Transverse colon (tissue), 4 donors: ENCODE measurements at regions not wholly inside any gene's neighbourhood (a gene's known extent, or its start where the extent isn't known, plus 50 kb on each side); places are given as distances from the start of the nearest gene placed in this dataset.

Experiments used
- DNase-seq: peaks from one replicate; pipeline ENCODE4 v3.0.0-alpha.2; 2019
- H3K27ac ChIP-seq, 4 donors: fragments of 200-600 bp; sonication (generic); 2 replicates each; pipeline ENCODE4 v1.5.1; 2016 to 2018; ENCODE audit warnings: inconsistent platforms in 4 of 4
- H3K27me3 ChIP-seq: fragments of 200-600 bp; sonication (generic); 2 replicates; pipeline ENCODE4 v1.5.1; 2017; ENCODE audit warnings: inconsistent platforms
- H3K36me3 ChIP-seq, 4 donors: fragments of 200-600 bp; sonication (generic); 2 replicates each; pipeline ENCODE4 v1.5.1; 2017 to 2019; ENCODE audit warnings: inconsistent platforms in 4 of 4
- H3K4me1 ChIP-seq, 4 donors: fragments of 200-600 bp; sonication (generic); 2 replicates each; pipeline ENCODE4 v1.5.1; 2017 to 2020; ENCODE audit warnings: inconsistent platforms in 4 of 4
- H3K4me3 ChIP-seq, 4 donors: fragments of 200-600 bp; sonication (generic); 1 replicate in 1 of 4; 2 replicates in 3 of 4; pipeline versions ENCODE4 v1.5.1 to v1.6.1; 2017 to 2019; ENCODE audit warnings: inconsistent platforms in 4 of 4
- H3K9me3 ChIP-seq, 2 donors: fragments of 200-600 bp; sonication (generic); 2 replicates each; pipeline ENCODE4 v1.5.1; 2017 to 2019; ENCODE audit warnings: inconsistent platforms in 2 of 2
- EP300 ChIP-seq: sonication (generic); formaldehyde crosslinking; IDR thresholded peaks from one replicate; pipeline ENCODE4 v1.6.1; 2017; ENCODE audit warnings: antibody characterized with exemption, low read depth
- POLR2A ChIP-seq: fragments of 450-650 bp; IDR thresholded peaks from one replicate; pipeline ENCODE4 v1.6.1; 2016; ENCODE audit warnings: antibody characterized with exemption, mild to moderate bottlenecking, moderate library complexity
- POLR2AphosphoS5 ChIP-seq, 3 donors: sonication (generic); formaldehyde crosslinking; IDR thresholded peaks; one replicate each; pipeline ENCODE4 v1.6.1; 2016; ENCODE audit warnings: antibody characterized with exemption in 3 of 3
- WGBS, 2 donors: methylation state at CpG; one replicate each; pipeline ENCODE4 v1.1.5; 2018; ENCODE audit warnings: low coverage in 1 of 2; 5-methylcytosine and 5-hydroxymethylcytosine counted together
- in situ Hi-C, 4 donors: fragments of 200-750 bp; cut with MboI; loops; one replicate each; pipeline versions ENCODE4 v1.15.0 to v1.15.1; 2017; ENCODE audit warnings: low sequenced_read_pairs in 3 of 4, low pct_ligation_motif_present in 1 of 4, low pct_unique_long_range_greater_than_20kb in 1 of 4
- intact Hi-C: fragments of 100-400 bp; cut with DNase I; formaldehyde crosslinking; loops from one replicate; pipeline ENCODE4 v1.15.1; 2023; ENCODE audit warnings: low total_unique reads
- TF ChIP-seq, protein P1 (sequence below), 5 experiments: fragments of 200-600 bp in 3 of 5; fragments of 450-650 bp in 2 of 5; sonication (generic) in 3 of 5; IDR thresholded peaks; 1 replicate in 2 of 5; 2 replicates in 3 of 5; pipeline ENCODE4 v1.5.1; 2016 to 2017; ENCODE audit warnings: antibody characterized with exemption in 5 of 5, inconsistent platforms in 3 of 5, mild to moderate bottlenecking in 2 of 5, moderate library complexity in 1 of 5

DNA sequence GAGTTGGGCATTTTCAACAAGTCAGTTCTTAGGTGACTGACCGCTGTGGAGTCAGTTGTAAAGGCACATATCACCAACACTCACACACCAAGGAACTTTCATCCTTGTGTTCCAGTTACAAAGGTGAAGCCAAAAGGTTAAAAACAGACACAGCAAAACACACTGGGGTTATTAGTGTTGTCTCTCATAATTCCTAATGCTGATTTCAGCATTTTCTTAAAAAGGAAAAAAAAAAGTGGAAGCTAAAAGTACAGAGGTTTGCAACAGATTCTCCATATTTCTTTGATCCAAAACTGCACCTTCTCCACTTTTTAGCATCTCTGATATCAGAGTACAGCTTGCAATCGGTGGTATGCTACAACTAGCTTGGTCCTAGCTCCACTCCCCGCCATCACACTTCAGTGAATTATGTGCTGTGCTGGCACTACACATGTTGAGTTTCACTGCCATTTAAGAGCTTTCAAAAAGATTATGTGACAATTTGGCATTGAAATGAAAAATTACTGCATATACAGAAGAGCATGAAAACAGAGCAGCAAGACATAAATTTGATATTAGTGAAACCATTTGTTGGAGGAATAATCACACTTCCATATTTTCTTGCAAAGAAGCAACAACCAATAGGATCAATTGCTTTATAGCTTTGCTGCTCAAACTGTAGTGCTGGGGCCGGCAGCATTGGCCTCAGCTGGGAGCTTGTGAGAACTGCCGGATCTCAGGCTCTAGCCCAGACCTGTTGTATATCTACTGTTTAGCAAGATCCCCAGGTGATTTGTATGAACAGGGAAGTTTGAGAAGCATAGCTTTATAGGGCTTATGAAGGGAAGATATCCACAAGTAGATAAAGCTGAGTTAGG, 62.3 kb upstream of the DAPL1 start:
- DNase-seq: no peak
- H3K27ac ChIP-seq: no peak overlapping the region
- no peak for TF ChIP-seq EP300
- TF ChIP-seq, protein P1, sequence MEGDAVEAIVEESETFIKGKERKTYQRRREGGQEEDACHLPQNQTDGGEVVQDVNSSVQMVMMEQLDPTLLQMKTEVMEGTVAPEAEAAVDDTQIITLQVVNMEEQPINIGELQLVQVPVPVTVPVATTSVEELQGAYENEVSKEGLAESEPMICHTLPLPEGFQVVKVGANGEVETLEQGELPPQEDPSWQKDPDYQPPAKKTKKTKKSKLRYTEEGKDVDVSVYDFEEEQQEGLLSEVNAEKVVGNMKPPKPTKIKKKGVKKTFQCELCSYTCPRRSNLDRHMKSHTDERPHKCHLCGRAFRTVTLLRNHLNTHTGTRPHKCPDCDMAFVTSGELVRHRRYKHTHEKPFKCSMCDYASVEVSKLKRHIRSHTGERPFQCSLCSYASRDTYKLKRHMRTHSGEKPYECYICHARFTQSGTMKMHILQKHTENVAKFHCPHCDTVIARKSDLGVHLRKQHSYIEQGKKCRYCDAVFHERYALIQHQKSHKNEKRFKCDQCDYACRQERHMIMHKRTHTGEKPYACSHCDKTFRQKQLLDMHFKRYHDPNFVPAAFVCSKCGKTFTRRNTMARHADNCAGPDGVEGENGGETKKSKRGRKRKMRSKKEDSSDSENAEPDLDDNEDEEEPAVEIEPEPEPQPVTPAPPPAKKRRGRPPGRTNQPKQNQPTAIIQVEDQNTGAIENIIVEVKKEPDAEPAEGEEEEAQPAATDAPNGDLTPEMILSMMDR (IDR thresholded peaks at IDR 0.05): no peak
- no peak for TF ChIP-seq POLR2AphosphoS5 (IDR thresholded peaks at IDR 0.05)
- TF ChIP-seq POLR2A: no peak
- peaks cover 6% of the 10 kb centered on the region for H3K27me3 ChIP-seq
- intact Hi-C loops: no loop called here
- H3K36me3 ChIP-seq: no peaks in the 10 kb centered on the region
- no peak overlapping the region for H3K4me3 ChIP-seq
- no peaks in the 10 kb centered on the region for H3K4me1 ChIP-seq
- in situ Hi-C loops: no loop called here
- 86 to 88% methylated on average over 4 to 5 of the region's 5 CpGs for WGBS, 2 donors
- no peaks in the 10 kb centered on the region for H3K9me3 ChIP-seq

DNA sequence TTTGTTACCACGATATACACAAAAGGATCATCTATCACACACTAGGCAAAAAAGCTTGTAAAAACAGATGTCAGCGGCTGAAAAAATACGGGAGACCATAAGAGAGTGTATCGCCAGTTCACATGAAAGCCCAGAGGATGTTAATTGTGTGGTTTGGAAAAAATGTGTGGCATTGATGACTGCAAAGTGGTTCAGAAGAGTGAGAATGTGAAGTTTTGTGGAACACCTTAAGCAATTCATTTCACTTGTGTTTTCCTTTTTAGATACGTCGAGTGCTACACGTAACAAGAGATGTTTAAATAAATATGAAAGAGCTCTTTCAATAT, 61.7 kb upstream of the DAPL1 start:
- TF ChIP-seq POLR2A (no peak), POLR2AphosphoS5 (IDR thresholded peaks at IDR 0.05) (no peak)
- Histone ChIP-seq H3K4me3 (no peak overlapping the region), H3K27me3 (peaks cover 6% of the 10 kb centered on the region), H3K9me3 (no peaks in the 10 kb centered on the region), H3K4me1 (no peaks in the 10 kb centered on the region), H3K27ac (no peak overlapping the region), H3K36me3 (no peaks in the 10 kb centered on the region)
- no peak for DNase-seq
- intact Hi-C loops: no loop called here
- WGBS, 2 donors: 79 to 80% methylated on average over 7 of the region's 7 CpGs
- in situ Hi-C loops: no loop called here

DNA sequence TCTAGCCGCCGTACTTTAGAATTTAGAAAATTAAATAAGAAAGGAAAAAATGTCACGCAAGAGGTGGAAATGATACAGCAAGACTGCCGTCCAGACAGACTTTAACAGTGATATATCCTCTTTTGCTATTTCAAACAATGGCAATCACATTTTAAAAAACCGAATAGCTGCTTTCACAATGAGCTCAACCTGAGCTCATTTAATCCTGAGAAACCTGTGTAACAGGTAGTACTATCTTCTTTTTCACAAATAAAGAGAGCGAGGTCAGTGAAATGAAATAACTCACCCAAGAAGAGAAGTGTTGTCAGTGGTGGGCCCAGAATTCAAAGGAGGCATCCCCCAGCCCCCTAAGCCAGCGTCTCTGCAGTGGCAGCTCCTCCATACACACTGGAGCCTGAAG, 60.7 kb upstream of the DAPL1 start:
- Histone ChIP-seq H3K27me3 (peaks cover 6% of the 10 kb centered on the region), H3K36me3 (no peaks in the 10 kb centered on the region), H3K4me1 (no peaks in the 10 kb centered on the region), H3K4me3 (no peak overlapping the region), H3K9me3 (no peaks in the 10 kb centered on the region), H3K27ac (no peak overlapping the region)
- TF ChIP-seq EP300 (no peak), POLR2A (no peak), POLR2AphosphoS5 (IDR thresholded peaks at IDR 0.05) (no peak)
- TF ChIP-seq, protein P1 (IDR thresholded peaks at IDR 0.05): no peak
- intact Hi-C loops: no loop called here
- DNase-seq: no peak
- in situ Hi-C loops: no loop called here
- WGBS, 2 donors: 83 to 86% methylated on average over 7 of the region's 7 CpGs

DNA sequence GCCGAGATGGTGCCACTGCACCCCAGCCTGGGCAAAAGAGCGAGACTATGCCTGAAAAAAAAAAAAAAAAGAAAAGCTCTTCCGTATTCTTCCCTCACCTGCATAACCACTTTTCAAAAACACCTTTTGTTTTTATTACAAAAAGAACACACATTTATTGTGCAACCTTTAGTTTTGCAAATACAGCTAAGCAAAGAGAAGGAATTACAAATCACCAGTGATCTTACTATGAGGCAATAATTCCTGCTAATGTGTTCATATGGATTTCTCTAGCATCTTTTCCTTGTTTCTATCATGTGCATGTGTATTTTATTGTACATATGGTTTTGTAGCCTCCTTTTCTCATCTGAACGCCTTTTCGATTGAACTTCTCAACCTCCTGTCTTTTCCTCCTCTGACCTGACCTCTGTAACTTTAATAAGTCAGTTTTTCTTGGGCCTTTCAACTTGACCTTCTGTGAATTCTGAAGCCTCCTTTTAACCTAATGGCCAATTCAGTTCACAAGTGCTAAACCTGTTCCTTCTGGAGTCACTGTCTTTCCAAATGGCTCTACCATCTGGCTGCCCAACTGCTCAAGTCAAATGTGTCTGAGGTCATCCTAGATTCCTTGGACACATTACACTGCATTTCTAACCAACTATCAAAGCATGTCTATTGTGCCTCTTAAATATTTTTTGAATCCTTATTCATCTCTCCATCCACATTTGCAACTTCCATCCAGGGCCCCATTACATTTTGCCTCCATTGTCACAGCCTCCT, 59.1 kb upstream of the DAPL1 start:
- Histone ChIP-seq H3K4me3 (no peak overlapping the region), H3K36me3 (no peaks in the 10 kb centered on the region), H3K4me1 (no peaks in the 10 kb centered on the region), H3K9me3 (no peaks in the 10 kb centered on the region), H3K27me3 (peaks cover 6% of the 10 kb centered on the region), H3K27ac (no peak overlapping the region)
- TF ChIP-seq EP300 (no peak), POLR2A (no peak), POLR2AphosphoS5 (IDR thresholded peaks at IDR 0.05) (no peak)
- TF ChIP-seq, protein P1 (IDR thresholded peaks at IDR 0.05): no peak
- DNase-seq: no peak
- WGBS, 2 donors: 59 to 76% methylated on average over 5 of the region's 5 CpGs
- in situ Hi-C loops (no loop called here), intact Hi-C loops (no loop called here)
